PFSK-1 (cell line): ENCODE measurements at regions not wholly inside any gene's neighbourhood (a gene's known extent, or its start where the extent isn't known, plus 50 kb on each side); places are given as distances from the start of the nearest gene placed in this dataset.

Experiments used
- FOXP2 ChIP-seq: optimal IDR thresholded peaks from 2 replicates; pipeline ENCODE3; 2011; ENCODE audit warnings: borderline replicate concordance, control low read depth, inconsistent platforms; ENCODE audit not compliant: insufficient read depth; ENCODE audit errors: extremely low read length, extremely low read depth
- POLR2AphosphoS5 ChIP-seq: IDR thresholded peaks from 2 replicates; pipeline ENCODE4 v1.6.1; 2012; ENCODE audit warnings: low read depth, mild to moderate bottlenecking, control low read depth, low read length, moderate library complexity
- REST ChIP-seq, 2 experiments: IDR thresholded peaks; 2 replicates each; pipeline versions ENCODE4 v1.6.1 to v1.8.0; 2011 to 2012; ENCODE audit warnings: low read depth in 2 of 2, low read length in 2 of 2, control low read depth in 1 of 2, inconsistent platforms in 1 of 2, mild to moderate bottlenecking in 1 of 2, moderate library complexity in 1 of 2; ENCODE audit not compliant: insufficient read depth in 1 of 2
- SIN3A ChIP-seq: IDR thresholded peaks from 2 replicates; pipeline ENCODE4 v1.6.1; 2012; ENCODE audit warnings: mild to moderate bottlenecking, low read length, moderate library complexity, borderline replicate concordance; ENCODE audit not compliant: insufficient read depth
- TAF1 ChIP-seq: IDR thresholded peaks from 2 replicates; pipeline ENCODE4 v1.6.1; 2012; ENCODE audit warnings: low read length, control low read depth, borderline replicate concordance; ENCODE audit not compliant: insufficient read depth

- TF ChIP-seq TAF1 (no peak), POLR2AphosphoS5 (no peak), SIN3A (no peak), REST (IDR thresholded peaks at IDR 0.05; ENCODE audit: insufficient read depth in 1 of 2, low read depth in 2 of 2, low read length in 2 of 2) (no peak), FOXP2 (no peak)
Measured at GRCh38 chr11:25992294-25992693, 339.6 kb upstream of the ANO3 start.
